ENCODE measurements at regions not wholly inside any gene's neighbourhood (a gene's known extent, or its start where the extent isn't known, plus 50 kb on each side); places are given as distances from the start of the nearest gene placed in this dataset.

- TF ChIP-seq CTCF (IDR thresholded peaks at IDR 0.05) (no peak), POLR2A (IDR thresholded peaks at IDR 0.05) (no peak), POLR2AphosphoS5 (IDR thresholded peaks at IDR 0.05) (no peak)
These were observed 177.3 kb upstream of the TENT5A start for GRCh38 chr6:81929828-81930227.
